Activated T-helper 17 cell treated with anti-CD3 and anti-CD28 coated beads, Interleukin-2, amount 50 U/mL, for 72 hours (primary cell): ENCODE measurements at regions not wholly inside any gene's neighbourhood (a gene's known extent, or its start where the extent isn't known, plus 50 kb on each side); places are given as distances from the start of the nearest gene placed in this dataset.
A peak's percentile ranks its signal among the peaks of the same experiment; 100 is the strongest.
"Not testable (repeated sequence)": the region's sequence is repeated elsewhere in the genome, so short reads cannot be mapped to it uniquely, and the experiment has no call there.

Experiments used
- ATAC-seq: fragments of 150-1000 bp; cut with Tn5 transposase; replicated peaks from 2 replicates; pipeline ENCODE4 v1.10.0; 2021; ENCODE audit warnings: mild to moderate bottlenecking, moderate library complexity
- H3K27ac Mint-ChIP-seq: one replicate; pipeline ENCODE4 v1.8.0; 2022; ENCODE audit warnings: mixed read lengths
- H3K27me3 Mint-ChIP-seq: one replicate; pipeline ENCODE4 v1.8.0; 2022; ENCODE audit warnings: mixed read lengths
- H3K36me3 Mint-ChIP-seq: one replicate; pipeline ENCODE4 v1.8.0; 2022; ENCODE audit warnings: low read depth, mild to moderate bottlenecking, mixed read lengths
- H3K4me1 Mint-ChIP-seq: one replicate; pipeline ENCODE4 v1.8.0; 2022; ENCODE audit warnings: mixed read lengths
- H3K4me3 Mint-ChIP-seq: one replicate; pipeline ENCODE4 v1.8.0; 2022; ENCODE audit warnings: mild to moderate bottlenecking, mixed read lengths
- H3K9me3 Mint-ChIP-seq: one replicate; pipeline ENCODE4 v1.8.0; 2022; ENCODE audit warnings: mixed read lengths

GRCh38 chr9:63450836-63451235 is 1834.2 kb downstream of the FOXD4L5 start:
- not testable (repeated sequence) for H3K9me3 Mint-ChIP-seq, ATAC-seq, H3K27ac Mint-ChIP-seq, H3K36me3 Mint-ChIP-seq, H3K4me1 Mint-ChIP-seq, H3K27me3 Mint-ChIP-seq, H3K4me3 Mint-ChIP-seq

GRCh38 chr9:63425123-63425522 is 1859.9 kb downstream of the FOXD4L5 start:
- not testable (repeated sequence) for H3K4me1 Mint-ChIP-seq, H3K27me3 Mint-ChIP-seq, ATAC-seq, H3K27ac Mint-ChIP-seq, H3K4me3 Mint-ChIP-seq, H3K36me3 Mint-ChIP-seq, H3K9me3 Mint-ChIP-seq

- not testable (repeated sequence) for H3K27ac Mint-ChIP-seq, H3K36me3 Mint-ChIP-seq, H3K4me3 Mint-ChIP-seq, ATAC-seq, H3K4me1 Mint-ChIP-seq, H3K27me3 Mint-ChIP-seq, H3K9me3 Mint-ChIP-seq
These were observed 1894.1 kb downstream of the FOXD4L5 start for GRCh38 chr9:63390897-63391296.

GRCh38 chr9:63385479-63385878 is 1899.5 kb downstream of the FOXD4L5 start:
- H3K4me1 Mint-ChIP-seq, H3K4me3 Mint-ChIP-seq, H3K27ac Mint-ChIP-seq, H3K36me3 Mint-ChIP-seq, ATAC-seq, H3K9me3 Mint-ChIP-seq, H3K27me3 Mint-ChIP-seq: not testable (repeated sequence)

- not testable (repeated sequence) for H3K9me3 Mint-ChIP-seq, H3K36me3 Mint-ChIP-seq, H3K27ac Mint-ChIP-seq, H3K27me3 Mint-ChIP-seq, ATAC-seq, H3K4me3 Mint-ChIP-seq, H3K4me1 Mint-ChIP-seq
These were observed 1905.1 kb downstream of the FOXD4L5 start for GRCh38 chr9:63379864-63380263.

GRCh38 chr9:63354219-63354618 is 1930.8 kb downstream of the FOXD4L5 start:
- not testable (repeated sequence) for H3K36me3 Mint-ChIP-seq, ATAC-seq, H3K27me3 Mint-ChIP-seq, H3K9me3 Mint-ChIP-seq, H3K4me1 Mint-ChIP-seq
- H3K4me3 Mint-ChIP-seq = peak overlapping the region; percentile 54
- peak overlapping the region; percentile 53 for H3K27ac Mint-ChIP-seq

GRCh38 chr9:63347347-63347746 is 1937.7 kb downstream of the FOXD4L5 start:
- not testable (repeated sequence) for H3K27ac Mint-ChIP-seq, H3K27me3 Mint-ChIP-seq, H3K4me3 Mint-ChIP-seq, H3K9me3 Mint-ChIP-seq, H3K36me3 Mint-ChIP-seq, H3K4me1 Mint-ChIP-seq, ATAC-seq

GRCh38 chr9:63346310-63347048 is 1938.5 kb downstream of the FOXD4L5 start:
- H3K36me3 Mint-ChIP-seq, ATAC-seq, H3K27me3 Mint-ChIP-seq, H3K9me3 Mint-ChIP-seq, H3K4me1 Mint-ChIP-seq: not testable (repeated sequence)
- peak overlapping the region; percentile 49 for H3K4me3 Mint-ChIP-seq
- peak overlapping the region; percentile 48 for H3K27ac Mint-ChIP-seq

- not testable (repeated sequence) for H3K9me3 Mint-ChIP-seq, H3K27me3 Mint-ChIP-seq, ATAC-seq, H3K27ac Mint-ChIP-seq, H3K4me3 Mint-ChIP-seq, H3K36me3 Mint-ChIP-seq, H3K4me1 Mint-ChIP-seq
These were observed 1940.6 kb downstream of the FOXD4L5 start for GRCh38 chr9:63344408-63344807.

- not testable (repeated sequence) for H3K4me3 Mint-ChIP-seq, H3K27ac Mint-ChIP-seq, ATAC-seq, H3K4me1 Mint-ChIP-seq, H3K27me3 Mint-ChIP-seq, H3K36me3 Mint-ChIP-seq, H3K9me3 Mint-ChIP-seq
These were observed 1942.5 kb downstream of the FOXD4L5 start for GRCh38 chr9:63342528-63342927.

GRCh38 chr9:63337899-63338604 is 1947.0 kb downstream of the FOXD4L5 start:
- H3K4me3 Mint-ChIP-seq = peak overlapping the region; percentile 35
- not testable (repeated sequence) for H3K9me3 Mint-ChIP-seq

GRCh38 chr9:63335286-63335685 is 1949.7 kb downstream of the FOXD4L5 start:
- H3K27ac Mint-ChIP-seq, H3K4me1 Mint-ChIP-seq, ATAC-seq, H3K4me3 Mint-ChIP-seq, H3K36me3 Mint-ChIP-seq, H3K27me3 Mint-ChIP-seq, H3K9me3 Mint-ChIP-seq: not testable (repeated sequence)

More at GRCh38 chr9:63337899-63338604, 1947.0 kb downstream of the FOXD4L5 start:
- not testable (repeated sequence) for H3K4me1 Mint-ChIP-seq, H3K36me3 Mint-ChIP-seq, H3K27me3 Mint-ChIP-seq, ATAC-seq
- peak overlapping the region; percentile 85 for H3K27ac Mint-ChIP-seq

GRCh38 chr9:63334187-63334586 is 1950.8 kb downstream of the FOXD4L5 start:
- not testable (repeated sequence) for H3K4me3 Mint-ChIP-seq

GRCh38 chr9:63333083-63333482 is 1951.9 kb downstream of the FOXD4L5 start:
- H3K36me3 Mint-ChIP-seq, H3K9me3 Mint-ChIP-seq, H3K27me3 Mint-ChIP-seq, H3K27ac Mint-ChIP-seq, H3K4me1 Mint-ChIP-seq, H3K4me3 Mint-ChIP-seq, ATAC-seq: not testable (repeated sequence)

More at GRCh38 chr9:63334187-63334586, 1950.8 kb downstream of the FOXD4L5 start:
- H3K4me1 Mint-ChIP-seq, H3K27ac Mint-ChIP-seq, H3K27me3 Mint-ChIP-seq, H3K9me3 Mint-ChIP-seq, ATAC-seq, H3K36me3 Mint-ChIP-seq: not testable (repeated sequence)

- H3K4me3 Mint-ChIP-seq, ATAC-seq, H3K4me1 Mint-ChIP-seq, H3K27ac Mint-ChIP-seq, H3K27me3 Mint-ChIP-seq, H3K9me3 Mint-ChIP-seq, H3K36me3 Mint-ChIP-seq: not testable (repeated sequence)
These were observed 1956.7 kb downstream of the FOXD4L5 start for GRCh38 chr9:63328313-63328712.
